GM21576 (cell line): ENCODE measurements at regions not wholly inside any gene's neighbourhood (a gene's known extent, or its start where the extent isn't known, plus 50 kb on each side); places are given as distances from the start of the nearest gene placed in this dataset.
A peak's percentile ranks its signal among the peaks of the same experiment; 100 is the strongest.
"Not testable (repeated sequence)": the region's sequence is repeated elsewhere in the genome, so short reads cannot be mapped to it uniquely, and the experiment has no call there.

Experiments
- ATAC-seq: cut with Tn5 transposase; IDR thresholded peaks from one replicate; pipeline ENCODE4 v1.9.1; 2021; ENCODE audit warnings: mild to moderate bottlenecking, moderate library complexity; ENCODE audit not compliant: unreplicated experiment

- ATAC-seq = not testable (repeated sequence)
Observed at GRCh38 chr5:63732880-63733279, 229.4 kb downstream of the HTR1A start.

DNA sequence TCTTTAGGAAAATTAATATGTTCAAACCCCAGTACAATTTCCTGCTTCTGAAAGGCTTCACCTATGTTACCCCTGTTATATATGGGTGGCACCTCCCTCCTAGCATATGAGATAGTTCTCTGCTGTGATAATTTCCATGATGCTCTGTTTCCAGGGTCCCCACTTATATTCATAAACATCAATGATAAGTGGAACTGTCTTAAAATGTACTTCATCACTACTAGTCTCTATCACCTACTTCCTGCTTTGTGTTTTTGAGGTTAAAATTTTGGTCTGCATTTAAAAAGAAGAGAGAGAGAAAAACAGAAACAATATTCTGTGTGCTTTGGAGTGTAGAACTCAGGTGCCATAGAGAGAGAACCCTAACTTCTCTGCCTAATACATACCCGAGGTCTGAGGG, 234.7 kb downstream of the HTR1A start:
- no peak for ATAC-seq

GRCh38 chr5:63726496-63726895, 235.7 kb downstream of the HTR1A start:
- ATAC-seq = peak; percentile 58

GRCh38 chr5:63719147-63719546, 243.1 kb downstream of the HTR1A start:
- ATAC-seq = no peak

GRCh38 chr5:63700241-63700640, 262.0 kb downstream of the HTR1A start:
- ATAC-seq = no peak

DNA sequence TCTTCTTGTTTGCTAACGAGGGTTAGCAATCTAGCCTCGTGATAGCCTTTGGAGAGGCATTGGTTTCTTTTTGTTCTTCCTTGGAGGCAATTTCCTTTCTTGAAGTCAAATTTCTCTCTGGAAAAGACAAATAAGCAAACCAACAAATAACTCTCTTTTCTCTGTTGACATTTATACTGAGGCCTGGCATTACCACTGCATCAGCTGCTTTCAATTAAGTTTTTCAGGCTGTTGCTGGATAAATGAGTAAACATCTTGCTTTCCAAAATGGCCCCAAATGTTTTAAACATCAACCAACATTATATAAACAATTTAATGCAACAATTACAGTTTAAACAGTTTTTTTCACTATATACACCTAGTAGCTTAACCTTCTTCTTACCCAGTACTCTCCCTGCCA, 264.4 kb downstream of the HTR1A start:
- no peak for ATAC-seq

GRCh38 chr5:63690546-63690945, 271.7 kb downstream of the HTR1A start:
- no peak for ATAC-seq

DNA sequence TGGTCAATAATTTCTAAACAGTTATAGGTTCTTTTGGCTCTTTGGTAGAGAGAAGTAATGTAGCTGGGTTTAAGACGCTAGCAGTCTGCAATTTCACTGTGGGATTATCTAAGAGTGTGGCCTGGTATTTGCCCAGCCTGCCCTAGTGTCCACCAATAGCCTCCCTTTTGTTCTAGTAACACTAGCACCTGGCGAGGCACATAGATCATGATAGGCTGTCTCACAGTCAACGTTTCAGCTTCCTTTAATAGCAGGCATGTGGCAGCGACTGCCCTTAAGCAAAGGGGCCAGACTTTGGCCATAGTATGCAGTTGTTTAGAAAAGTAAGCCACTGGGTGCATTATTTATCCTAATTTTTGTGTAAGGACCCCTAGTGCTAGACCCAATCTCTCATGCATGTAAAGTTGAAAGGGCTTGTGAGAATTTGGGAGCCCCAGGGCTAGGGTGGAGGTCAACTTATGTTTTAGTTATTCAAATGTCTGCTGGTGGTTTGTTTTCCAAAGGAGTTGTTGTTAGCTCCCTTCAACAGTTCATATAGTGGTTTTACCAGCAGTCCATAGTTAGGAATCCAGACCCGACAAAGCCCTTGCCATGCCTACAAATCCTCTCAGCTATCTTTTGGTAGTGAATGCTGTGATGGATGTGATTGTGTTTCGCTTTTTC, 274.3 kb downstream of the HTR1A start:
- no peak for ATAC-seq

DNA sequence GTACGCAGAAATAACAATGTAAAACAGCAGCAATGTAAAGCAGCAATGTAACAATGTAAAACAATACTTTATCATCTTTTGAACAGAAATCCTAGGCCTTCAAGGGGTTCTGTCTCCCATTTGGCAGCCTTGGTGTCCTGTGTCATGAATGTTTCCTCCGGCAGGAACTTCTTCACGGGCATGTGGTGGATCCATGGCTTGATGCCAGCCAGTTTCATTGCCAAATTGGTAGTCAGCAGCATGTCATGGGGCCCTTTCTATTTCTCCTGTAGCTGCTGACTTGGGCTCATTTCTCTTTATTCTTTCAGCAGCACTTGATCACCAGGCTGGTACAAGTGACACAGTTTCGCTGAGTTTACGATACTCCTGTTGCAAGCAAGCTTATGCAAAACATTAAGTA, 275.3 kb downstream of the HTR1A start:
- no peak for ATAC-seq

- ATAC-seq = no peak
Observed at GRCh38 chr5:63686181-63686580, 276.1 kb downstream of the HTR1A start.

GRCh38 chr5:63685454-63685853, 276.8 kb downstream of the HTR1A start:
- ATAC-seq = no peak

GRCh38 chr5:63674881-63675280, 287.4 kb downstream of the HTR1A start:
- no peak for ATAC-seq

- ATAC-seq = no peak
Observed at GRCh38 chr5:63655043-63655442, 307.2 kb downstream of the HTR1A start.

DNA sequence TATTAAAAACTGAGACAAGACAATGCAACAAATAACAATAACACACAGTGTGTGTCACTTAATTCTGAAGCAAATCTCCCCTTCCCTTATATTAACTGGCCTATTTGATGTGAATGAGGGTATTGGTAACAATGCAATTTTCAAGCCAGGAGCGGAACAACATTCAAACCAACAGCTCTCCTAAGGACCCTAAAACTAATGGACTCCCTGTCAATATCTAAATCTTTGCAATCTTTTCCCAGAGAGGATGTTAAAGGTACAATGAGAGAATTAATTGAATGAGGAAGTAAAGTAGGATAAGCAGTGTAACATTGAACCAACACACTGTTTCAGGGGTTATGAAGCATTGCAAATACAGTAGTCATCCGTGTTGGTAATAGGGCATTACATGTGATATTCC, 311.7 kb downstream of the HTR1A start:
- ATAC-seq = no peak

DNA sequence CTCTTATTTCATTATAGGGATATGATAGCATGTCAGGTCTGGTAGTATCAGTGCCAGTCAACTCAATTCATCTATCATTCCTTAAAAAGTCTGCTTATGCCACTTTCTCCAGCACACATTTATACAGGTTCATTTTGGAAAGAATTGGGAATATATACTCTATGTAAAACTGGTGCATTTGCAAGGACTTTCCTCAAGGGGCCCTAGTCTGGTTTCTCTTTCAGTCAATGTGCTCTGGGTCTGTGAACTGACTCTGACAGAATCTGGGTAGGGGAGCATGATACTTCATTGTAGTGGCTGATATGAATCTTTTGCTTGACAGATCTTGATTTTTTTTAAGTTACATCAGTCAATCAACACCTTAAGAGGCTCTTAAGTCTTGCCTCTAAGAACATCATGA, 313.9 kb downstream of the HTR1A start:
- ATAC-seq = no peak

DNA sequence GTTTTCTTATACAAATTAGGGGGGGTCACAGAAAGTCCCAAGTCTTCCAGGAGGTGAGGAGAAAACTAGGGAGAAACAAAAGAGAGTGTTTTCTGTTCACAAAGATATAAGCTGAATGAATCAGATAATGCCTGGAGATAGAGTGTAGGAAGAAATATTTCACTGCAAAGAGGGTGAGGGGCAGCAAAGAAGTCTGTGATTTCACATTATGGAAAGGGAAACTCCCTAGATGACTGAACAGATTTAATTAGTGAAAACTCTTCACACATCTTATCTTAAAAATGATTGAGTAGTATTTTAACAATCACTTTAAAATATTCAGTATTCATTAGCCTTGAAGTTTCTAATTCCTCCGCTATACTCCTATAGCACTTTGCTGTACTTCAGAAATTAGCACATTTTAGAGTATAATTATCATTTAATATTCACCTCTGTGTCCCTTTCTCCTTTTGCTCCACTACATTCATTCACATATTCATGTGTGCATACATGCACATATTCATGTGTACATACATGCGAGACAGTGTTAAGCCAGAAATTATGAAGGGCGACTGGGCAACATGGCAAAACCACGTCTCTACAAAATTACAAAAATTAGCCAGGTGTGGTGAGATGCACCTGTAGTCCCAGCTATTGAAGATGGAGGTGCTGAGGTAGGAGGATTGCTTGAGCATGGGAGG, 332.2 kb downstream of the HTR1A start:
- no peak for ATAC-seq

GRCh38 chr5:63613442-63613841, 348.8 kb downstream of the HTR1A start:
- ATAC-seq = no peak

- ATAC-seq = no peak
Observed at GRCh38 chr5:63603996-63604395, 358.2 kb downstream of the HTR1A start.

- ATAC-seq = no peak
Observed at GRCh38 chr5:63602971-63603370, 359.3 kb downstream of the HTR1A start.

GRCh38 chr5:63596254-63596653, 366.0 kb downstream of the HTR1A start:
- no peak for ATAC-seq

GRCh38 chr5:63573380-63573779, 388.9 kb downstream of the HTR1A start:
- ATAC-seq = no peak

DNA sequence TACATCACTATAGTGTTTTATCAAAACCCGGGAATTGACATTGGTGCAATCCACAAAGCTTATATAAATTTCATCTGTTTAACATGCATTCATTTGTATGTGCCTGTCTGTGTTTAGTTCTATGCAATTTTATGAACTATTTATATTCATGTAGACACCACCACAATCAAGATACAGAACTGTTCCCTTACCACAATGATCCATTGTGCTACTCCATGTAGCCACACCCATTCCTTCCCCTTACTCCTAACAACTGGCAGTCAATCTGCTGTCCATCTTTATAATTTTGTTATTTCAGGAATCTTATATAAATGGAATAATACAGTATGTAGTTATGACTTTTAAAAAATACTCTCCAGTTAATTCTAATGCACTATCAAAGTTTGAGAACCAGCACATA, 389.5 kb downstream of the HTR1A start:
- ATAC-seq = no peak

- no peak for ATAC-seq
Observed at GRCh38 chr5:63570752-63571151, 391.5 kb downstream of the HTR1A start.
